Keratinocyte (primary cell): ENCODE measurements at regions not wholly inside any gene's neighbourhood (a gene's known extent, or its start where the extent isn't known, plus 50 kb on each side); places are given as distances from the start of the nearest gene placed in this dataset.

Source experiments
- EZH2 ChIP-seq: IDR thresholded peaks from one replicate; pipeline ENCODE4 v1.6.1; 2012; ENCODE audit warnings: inconsistent platforms, mild to moderate bottlenecking, low read length, moderate library complexity
- TF ChIP-seq, protein P1 (sequence below), 3 experiments: IDR thresholded peaks in 1 of 3; conservative IDR thresholded peaks in 1 of 3; optimal IDR thresholded peaks in 1 of 3; 2 replicates in 2 of 3; 3 replicates in 1 of 3; pipeline versions ENCODE3 to v1.5.1; 2011; ENCODE audit warnings: low read length in 3 of 3, mild to moderate bottlenecking in 3 of 3, moderate library complexity in 2 of 3, control low read depth in 1 of 3, inconsistent platforms in 1 of 3; ENCODE audit not compliant: insufficient read depth in 2 of 3; ENCODE audit errors: extremely low read depth in 1 of 3

GRCh38 chr4:64712590-64712989 is 303.3 kb upstream of the TECRL start:
- TF ChIP-seq, protein P1, sequence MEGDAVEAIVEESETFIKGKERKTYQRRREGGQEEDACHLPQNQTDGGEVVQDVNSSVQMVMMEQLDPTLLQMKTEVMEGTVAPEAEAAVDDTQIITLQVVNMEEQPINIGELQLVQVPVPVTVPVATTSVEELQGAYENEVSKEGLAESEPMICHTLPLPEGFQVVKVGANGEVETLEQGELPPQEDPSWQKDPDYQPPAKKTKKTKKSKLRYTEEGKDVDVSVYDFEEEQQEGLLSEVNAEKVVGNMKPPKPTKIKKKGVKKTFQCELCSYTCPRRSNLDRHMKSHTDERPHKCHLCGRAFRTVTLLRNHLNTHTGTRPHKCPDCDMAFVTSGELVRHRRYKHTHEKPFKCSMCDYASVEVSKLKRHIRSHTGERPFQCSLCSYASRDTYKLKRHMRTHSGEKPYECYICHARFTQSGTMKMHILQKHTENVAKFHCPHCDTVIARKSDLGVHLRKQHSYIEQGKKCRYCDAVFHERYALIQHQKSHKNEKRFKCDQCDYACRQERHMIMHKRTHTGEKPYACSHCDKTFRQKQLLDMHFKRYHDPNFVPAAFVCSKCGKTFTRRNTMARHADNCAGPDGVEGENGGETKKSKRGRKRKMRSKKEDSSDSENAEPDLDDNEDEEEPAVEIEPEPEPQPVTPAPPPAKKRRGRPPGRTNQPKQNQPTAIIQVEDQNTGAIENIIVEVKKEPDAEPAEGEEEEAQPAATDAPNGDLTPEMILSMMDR (optimal IDR thresholded peaks at IDR 0.05 in 1 of 3, IDR thresholded peaks at IDR 0.05 in 1 of 3, conservative IDR thresholded peaks at IDR 0.05 in 1 of 3; ENCODE audit: extremely low read depth in 1 of 3, insufficient read depth in 2 of 3, low read length in 3 of 3), result no peak
- no peak for TF ChIP-seq EZH2
